Brain microvascular endothelial cell (primary cell): ENCODE measurements at regions not wholly inside any gene's neighbourhood (a gene's known extent, or its start where the extent isn't known, plus 50 kb on each side); places are given as distances from the start of the nearest gene placed in this dataset.
"Not testable (repeated sequence)": the region's sequence is repeated elsewhere in the genome, so short reads cannot be mapped to it uniquely, and the experiment has no call there.

Experiments
- DNase-seq: peaks from one replicate; pipeline ENCODE4 v3.0.0-alpha.2; 2020
- H3K27ac ChIP-seq: fragments of 250-450 bp; sonication (Bioruptor Pico); 2 replicates; pipeline ENCODE4 v1.5.1; 2020; ENCODE audit warnings: mild to moderate bottlenecking, moderate library complexity
- H3K27me3 ChIP-seq: fragments of 250-450 bp; sonication (Bioruptor Pico); replicated peaks from 2 replicates; pipeline ENCODE4 v1.5.1; 2020; ENCODE audit warnings: mild to moderate bottlenecking
- H3K36me3 ChIP-seq: fragments of 250-450 bp; sonication (Bioruptor Pico); replicated peaks from 2 replicates; pipeline ENCODE4 v1.5.1; 2020; ENCODE audit warnings: mild to moderate bottlenecking
- H3K4me3 ChIP-seq: 2 replicates; pipeline ENCODE4 v1.5.1; 2011; ENCODE audit warnings: low read depth, mild to moderate bottlenecking, control low read depth, low read length, moderate library complexity
- CTCF ChIP-seq: IDR thresholded peaks from 2 replicates; pipeline ENCODE4 v1.5.1; 2011; ENCODE audit warnings: low read depth, mild to moderate bottlenecking, moderate library complexity, low read length, control low read depth, inconsistent platforms; ENCODE audit errors: missing control alignments
- in situ Hi-C: cut with HindIII; loops from 2 replicates; pipeline ENCODE4 v1.10.0; 2017; ENCODE audit warnings: low sequenced_read_pairs, low pct_ligation_motif_present

DNA sequence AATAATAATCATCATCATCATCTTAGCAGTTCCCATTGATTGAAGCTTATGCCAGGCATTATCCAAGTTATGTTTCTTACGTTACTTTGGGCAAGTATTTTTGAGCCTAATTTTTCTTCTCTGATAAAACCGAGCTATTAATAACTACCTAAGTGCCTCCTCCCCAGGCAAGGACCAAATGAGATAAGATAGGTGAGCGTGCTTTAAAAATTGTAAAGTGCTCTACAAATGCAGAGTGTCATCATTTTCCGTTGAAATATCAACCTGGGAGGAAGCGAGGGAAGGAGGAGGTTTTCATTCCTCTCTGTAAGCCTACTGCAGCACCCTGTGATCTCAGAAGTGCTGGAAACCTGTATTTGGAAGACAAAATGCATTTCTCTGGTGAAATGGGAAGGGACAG is 96.7 kb upstream of the MITF start:
- no peak overlapping the region for H3K27ac ChIP-seq
- in situ Hi-C loops, result no loop called here

DNA sequence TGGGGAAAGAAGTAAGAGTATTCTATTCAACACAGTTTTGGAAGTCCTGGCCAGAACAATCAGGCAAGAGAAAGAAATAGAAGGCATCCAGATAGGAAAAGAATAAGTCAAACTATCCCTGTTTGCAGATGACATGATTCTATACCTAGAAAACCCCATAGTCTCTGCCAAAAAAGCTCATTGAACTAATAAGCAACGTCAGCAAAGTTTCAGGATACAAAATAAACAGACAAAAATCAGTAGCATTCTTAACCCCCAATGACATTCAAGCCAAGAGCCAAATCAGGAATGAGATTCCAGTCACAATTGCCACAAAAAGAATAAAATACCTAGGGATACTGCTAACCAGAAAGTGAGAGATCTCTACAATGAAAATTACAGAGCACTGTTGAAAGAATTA is 99.4 kb upstream of the MITF start:
- Histone ChIP-seq H3K27me3 (no peaks in the 10 kb centered on the region), H3K36me3 (no peaks in the 10 kb centered on the region), H3K4me3 (no peak overlapping the region), H3K27ac (no peak overlapping the region)
- no peak for TF ChIP-seq CTCF
- in situ Hi-C loops, result no loop called here
- no peak for DNase-seq

More for the DNA sequence above, 96.7 kb upstream of the MITF start:
- H3K4me3 ChIP-seq, result no peak overlapping the region
- DNase-seq, result no peak
- no peaks in the 10 kb centered on the region for H3K36me3 ChIP-seq
- TF ChIP-seq CTCF, result no peak
- no peaks in the 10 kb centered on the region for H3K27me3 ChIP-seq

DNA sequence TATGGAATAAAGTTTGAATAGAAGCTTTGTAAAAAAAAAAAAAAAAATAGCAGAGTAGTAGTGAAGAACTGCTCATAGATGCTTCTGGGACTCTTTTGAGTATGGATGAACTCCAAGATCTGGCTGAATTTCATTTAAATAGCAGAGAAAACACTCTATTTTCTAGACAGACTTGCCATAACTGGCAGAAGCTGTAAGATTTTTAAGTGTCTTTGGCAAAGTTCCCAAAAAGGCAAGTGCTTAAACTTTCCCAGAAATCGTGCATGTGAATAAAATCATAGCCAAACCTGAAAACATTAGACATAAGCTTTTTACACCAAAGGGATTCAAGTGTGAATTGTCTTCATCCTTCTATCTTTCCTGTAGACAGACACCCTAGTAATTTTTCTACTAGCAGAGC is 110.3 kb upstream of the MITF start:
- DNase-seq, result no peak
- TF ChIP-seq CTCF, result no peak
- no peak overlapping the region for H3K4me3 ChIP-seq
- H3K36me3 ChIP-seq, result no peaks in the 10 kb centered on the region
- no peak overlapping the region for H3K27ac ChIP-seq
- no peaks in the 10 kb centered on the region for H3K27me3 ChIP-seq
- in situ Hi-C loops, result no loop called here

DNA sequence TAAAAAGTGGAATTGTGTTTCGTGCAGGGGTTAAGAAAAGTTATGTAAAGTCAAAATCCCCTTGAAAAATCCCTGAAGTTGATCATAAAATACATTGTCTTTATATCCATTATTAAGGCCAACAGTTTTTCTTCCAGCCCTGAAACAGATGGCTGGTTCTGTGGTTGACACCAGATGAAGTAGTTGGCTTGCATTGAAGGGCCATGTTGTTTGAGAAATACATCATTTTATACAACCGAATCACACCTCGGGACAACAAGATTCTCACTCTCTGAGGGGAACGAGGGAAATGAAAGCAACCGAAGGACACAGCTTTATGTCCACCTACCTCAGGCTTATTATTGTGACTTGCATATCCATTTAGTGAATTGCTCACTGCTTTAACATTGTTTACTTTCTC is 126.0 kb upstream of the MITF start:
- Histone ChIP-seq H3K27ac (no peak overlapping the region), H3K36me3 (no peaks in the 10 kb centered on the region), H3K27me3 (no peaks in the 10 kb centered on the region), H3K4me3 (no peak overlapping the region)
- in situ Hi-C loops, result no loop called here
- no peak for TF ChIP-seq CTCF
- DNase-seq, result no peak

DNA sequence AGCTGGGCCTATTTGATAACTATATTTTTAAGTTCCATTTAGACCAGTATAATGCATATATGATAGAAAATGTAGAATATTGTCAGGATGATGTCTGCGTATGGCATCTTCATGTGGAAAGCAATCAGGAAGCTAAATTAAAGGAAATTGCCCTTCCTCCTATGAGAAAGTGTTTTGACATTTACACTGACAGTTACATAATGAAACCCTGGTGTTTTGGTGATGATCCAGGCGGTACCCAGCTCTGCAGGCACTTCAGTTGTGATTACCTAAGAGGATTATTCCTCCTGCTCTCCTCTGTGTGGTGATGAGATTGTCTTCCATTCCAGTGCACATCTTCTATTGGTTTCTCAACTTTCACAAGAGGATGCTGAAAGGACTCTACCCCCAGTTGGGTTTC is 126.5 kb upstream of the MITF start:
- Histone ChIP-seq H3K36me3 (no peaks in the 10 kb centered on the region), H3K27me3 (no peaks in the 10 kb centered on the region), H3K4me3 (no peak overlapping the region), H3K27ac (no peak overlapping the region)
- in situ Hi-C loops, result no loop called here
- TF ChIP-seq CTCF, result no peak
- DNase-seq, result no peak

GRCh38 chr3:69609566-69609965 is 129.7 kb upstream of the MITF start:
- H3K27ac ChIP-seq, H3K4me3 ChIP-seq, H3K27me3 ChIP-seq, in situ Hi-C loops, H3K36me3 ChIP-seq, DNase-seq: not testable (repeated sequence)
